Progenitor cell of endocrine pancreas (in vitro differentiated cells): ENCODE measurements at regions not wholly inside any gene's neighbourhood (a gene's known extent, or its start where the extent isn't known, plus 50 kb on each side); places are given as distances from the start of the nearest gene placed in this dataset.

Source experiments
- DNase-seq: peaks from one replicate; pipeline ENCODE4 v3.0.0; 2021; ENCODE audit warnings: low spot score; ENCODE audit not compliant: unreplicated experiment
- H3K27ac Mint-ChIP-seq: 2 replicates; pipeline ENCODE4 v1.8.0; 2021; ENCODE audit warnings: mild to moderate bottlenecking, moderate library complexity, mixed read lengths
- H3K27me3 Mint-ChIP-seq: 2 replicates; pipeline ENCODE4 v1.8.0; 2021; ENCODE audit warnings: mixed read lengths
- H3K36me3 Mint-ChIP-seq: 2 replicates; pipeline ENCODE4 v1.8.0; 2022; ENCODE audit warnings: mixed read lengths; ENCODE audit not compliant: insufficient read depth
- H3K4me1 Mint-ChIP-seq: 2 replicates; pipeline ENCODE4 v1.8.0; 2021; ENCODE audit warnings: low read depth, mixed read lengths
- H3K4me3 Mint-ChIP-seq: 2 replicates; pipeline ENCODE4 v1.8.0; 2021; ENCODE audit warnings: low read depth, mild to moderate bottlenecking, moderate library complexity, mixed read lengths
- H3K9me3 Mint-ChIP-seq: 2 replicates; pipeline ENCODE4 v1.8.0; 2021; ENCODE audit warnings: low read depth, mixed read lengths
- CTCF ChIP-seq: fragments of 200-600 bp; sonication (generic); IDR thresholded peaks from one replicate; pipeline ENCODE4 v1.5.0; 2021; ENCODE audit warnings: antibody characterized with exemption, mild to moderate bottlenecking; ENCODE audit not compliant: unreplicated experiment

DNA sequence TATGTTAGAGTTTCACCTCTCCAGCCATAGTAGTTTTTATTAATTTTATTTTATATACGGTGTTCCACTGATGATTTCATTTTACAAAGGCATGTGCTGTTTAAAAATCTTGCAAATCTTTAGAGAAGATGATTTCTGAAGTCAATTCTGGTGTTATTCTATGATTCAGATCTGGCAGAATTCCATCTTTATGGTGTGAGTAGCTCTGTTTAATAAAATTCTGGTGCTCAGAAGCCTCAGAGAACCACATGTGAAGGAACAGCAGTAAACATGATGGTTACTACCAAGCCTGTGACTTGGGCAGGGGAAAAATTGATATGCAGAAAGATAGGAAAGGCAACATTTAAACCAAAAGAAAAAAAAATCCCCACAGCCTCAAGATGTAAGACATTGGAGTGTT lies 299.7 kb downstream of the NPR3 start:
- Mint-ChIP-seq H3K36me3 (no peaks in the 10 kb centered on the region), H3K4me1 (peaks cover 2% of the 10 kb centered on the region), H3K27ac (no peak overlapping the region), H3K27me3 (no peaks in the 10 kb centered on the region), H3K9me3 (peaks cover 16% of the 10 kb centered on the region), H3K4me3 (no peak overlapping the region)
- DNase-seq = no peak
- TF ChIP-seq CTCF = no peak

DNA sequence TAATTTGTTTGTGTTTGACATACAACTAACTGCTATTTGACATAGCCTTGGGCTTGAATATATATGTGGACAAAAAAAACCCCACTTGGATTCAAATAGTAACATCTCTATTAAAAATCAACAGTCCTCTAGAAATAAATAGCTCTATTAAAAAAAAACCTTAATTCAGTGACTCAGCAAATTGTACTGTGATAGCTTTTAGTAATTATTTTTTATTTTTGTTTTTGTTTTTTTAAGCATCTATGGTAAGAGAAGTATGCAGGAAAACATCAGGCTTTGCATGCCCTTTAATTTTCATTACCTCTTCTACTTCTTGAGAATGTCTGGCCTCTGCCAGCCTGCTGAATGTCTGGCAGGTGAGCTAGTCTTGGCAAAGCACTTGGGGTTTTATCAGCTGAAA lies 300.7 kb downstream of the NPR3 start:
- peaks cover 16% of the 10 kb centered on the region for H3K9me3 Mint-ChIP-seq
- no peak for TF ChIP-seq CTCF
- no peak for DNase-seq
- H3K27ac Mint-ChIP-seq = no peak overlapping the region
- H3K4me3 Mint-ChIP-seq = no peak overlapping the region
- no peaks in the 10 kb centered on the region for H3K36me3 Mint-ChIP-seq
- H3K27me3 Mint-ChIP-seq = no peaks in the 10 kb centered on the region
- H3K4me1 Mint-ChIP-seq = peaks cover 2% of the 10 kb centered on the region

DNA sequence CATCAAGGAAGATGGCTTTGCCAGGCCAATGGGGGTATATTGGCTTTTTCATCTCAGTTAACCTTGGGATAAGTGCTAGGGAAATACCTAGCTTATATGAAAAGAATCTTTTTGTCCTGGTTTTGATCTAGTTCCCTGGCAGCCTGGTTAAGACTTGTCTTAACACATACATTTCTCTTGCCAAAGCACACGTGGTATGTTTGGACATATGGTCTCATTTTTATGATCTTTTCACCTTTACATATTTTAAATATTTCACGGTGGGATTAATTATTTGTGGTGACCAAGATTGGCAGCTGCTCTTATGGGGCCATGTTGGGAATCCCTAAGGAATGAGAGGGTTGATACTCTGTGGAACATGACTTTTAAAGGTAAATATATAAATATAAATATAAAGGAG lies 312.5 kb downstream of the NPR3 start:
- Mint-ChIP-seq H3K36me3 (no peaks in the 10 kb centered on the region), H3K9me3 (peaks cover 6% of the 10 kb centered on the region), H3K27ac (no peak overlapping the region), H3K4me3 (no peak overlapping the region), H3K27me3 (no peaks in the 10 kb centered on the region), H3K4me1 (no peaks in the 10 kb centered on the region)
- TF ChIP-seq CTCF = no peak
- DNase-seq = no peak

- no peak overlapping the region for H3K27ac Mint-ChIP-seq
- H3K27me3 Mint-ChIP-seq = no peaks in the 10 kb centered on the region
- H3K36me3 Mint-ChIP-seq = no peaks in the 10 kb centered on the region
- peaks cover 14% of the 10 kb centered on the region for H3K9me3 Mint-ChIP-seq
- no peak for DNase-seq
- no peak for TF ChIP-seq CTCF
- peaks cover 13% of the 10 kb centered on the region for H3K4me1 Mint-ChIP-seq
- no peak overlapping the region for H3K4me3 Mint-ChIP-seq
These were observed 321.4 kb downstream of the NPR3 start for GRCh38 chr5:33032271-33033070.

DNA sequence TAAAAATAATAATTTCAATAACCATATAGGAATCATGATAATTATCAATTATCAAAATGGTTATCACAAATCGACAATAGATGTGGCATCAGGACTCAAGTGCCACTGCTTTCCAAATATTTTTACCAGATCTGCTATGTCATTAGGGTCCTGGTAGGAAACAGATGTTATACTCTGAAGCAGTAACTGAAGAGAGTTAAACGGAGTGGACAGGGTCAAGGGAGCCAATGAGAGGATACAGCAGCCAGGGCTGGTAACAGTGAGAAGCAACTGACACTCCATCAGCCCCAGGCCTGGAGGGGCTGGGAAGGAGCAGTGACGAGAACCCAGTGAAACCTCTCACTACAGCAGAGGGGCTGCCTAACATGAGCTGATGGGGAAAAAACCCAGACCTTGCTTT lies 322.4 kb downstream of the NPR3 start:
- no peaks in the 10 kb centered on the region for H3K27me3 Mint-ChIP-seq
- H3K4me3 Mint-ChIP-seq = no peak overlapping the region
- H3K9me3 Mint-ChIP-seq = peaks cover 11% of the 10 kb centered on the region
- no peak overlapping the region for H3K27ac Mint-ChIP-seq
- H3K36me3 Mint-ChIP-seq = no peaks in the 10 kb centered on the region
- DNase-seq = no peak
- H3K4me1 Mint-ChIP-seq = peaks cover 13% of the 10 kb centered on the region
- TF ChIP-seq CTCF = no peak
